ENCODE measurements at regions not wholly inside any gene's neighbourhood (a gene's known extent, or its start where the extent isn't known, plus 50 kb on each side); places are given as distances from the start of the nearest gene placed in this dataset.

- TF ChIP-seq, protein P1, sequence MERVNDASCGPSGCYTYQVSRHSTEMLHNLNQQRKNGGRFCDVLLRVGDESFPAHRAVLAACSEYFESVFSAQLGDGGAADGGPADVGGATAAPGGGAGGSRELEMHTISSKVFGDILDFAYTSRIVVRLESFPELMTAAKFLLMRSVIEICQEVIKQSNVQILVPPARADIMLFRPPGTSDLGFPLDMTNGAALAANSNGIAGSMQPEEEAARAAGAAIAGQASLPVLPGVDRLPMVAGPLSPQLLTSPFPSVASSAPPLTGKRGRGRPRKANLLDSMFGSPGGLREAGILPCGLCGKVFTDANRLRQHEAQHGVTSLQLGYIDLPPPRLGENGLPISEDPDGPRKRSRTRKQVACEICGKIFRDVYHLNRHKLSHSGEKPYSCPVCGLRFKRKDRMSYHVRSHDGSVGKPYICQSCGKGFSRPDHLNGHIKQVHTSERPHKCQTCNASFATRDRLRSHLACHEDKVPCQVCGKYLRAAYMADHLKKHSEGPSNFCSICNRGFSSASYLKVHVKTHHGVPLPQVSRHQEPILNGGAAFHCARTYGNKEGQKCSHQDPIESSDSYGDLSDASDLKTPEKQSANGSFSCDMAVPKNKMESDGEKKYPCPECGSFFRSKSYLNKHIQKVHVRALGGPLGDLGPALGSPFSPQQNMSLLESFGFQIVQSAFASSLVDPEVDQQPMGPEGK (CRISPR knock-in tag; IDR thresholded peaks at IDR 0.05; ENCODE audit: borderline replicate concordance), result no peak
- TF ChIP-seq ISL1 (CRISPR knock-in tag; IDR thresholded peaks at IDR 0.05) (no peak), CREB5 (CRISPR knock-in tag; IDR thresholded peaks at IDR 0.05; ENCODE audit: low read depth) (no peak), OSR1 (CRISPR knock-in tag; IDR thresholded peaks at IDR 0.05) (no peak), ZNF8 (CRISPR knock-in tag; IDR thresholded peaks at IDR 0.05) (no peak), TCF4 (CRISPR knock-in tag; IDR thresholded peaks at IDR 0.05; ENCODE audit: borderline replicate concordance) (no peak), ZNF565 (CRISPR knock-in tag; conservative IDR thresholded peaks at IDR 0.05; ENCODE audit: low read depth) (no peak), ZFP30 (CRISPR knock-in tag; IDR thresholded peaks at IDR 0.05) (no peak)
These were observed 78.2 kb upstream of the TET2 start for GRCh38 chr4:105068516-105068915.

Measured in SK-N-SH treated with all-trans-retinoic acid at 6 μM for 48 hours (cell line).